HG02981 (cell line): ENCODE measurements at regions not wholly inside any gene's neighbourhood (a gene's known extent, or its start where the extent isn't known, plus 50 kb on each side); places are given as distances from the start of the nearest gene placed in this dataset.

Source experiments
- ATAC-seq: cut with Tn5 transposase; IDR thresholded peaks from one replicate; pipeline ENCODE4 v1.9.1; 2021; ENCODE audit warnings: mild to moderate bottlenecking, moderate library complexity; ENCODE audit not compliant: unreplicated experiment

DNA sequence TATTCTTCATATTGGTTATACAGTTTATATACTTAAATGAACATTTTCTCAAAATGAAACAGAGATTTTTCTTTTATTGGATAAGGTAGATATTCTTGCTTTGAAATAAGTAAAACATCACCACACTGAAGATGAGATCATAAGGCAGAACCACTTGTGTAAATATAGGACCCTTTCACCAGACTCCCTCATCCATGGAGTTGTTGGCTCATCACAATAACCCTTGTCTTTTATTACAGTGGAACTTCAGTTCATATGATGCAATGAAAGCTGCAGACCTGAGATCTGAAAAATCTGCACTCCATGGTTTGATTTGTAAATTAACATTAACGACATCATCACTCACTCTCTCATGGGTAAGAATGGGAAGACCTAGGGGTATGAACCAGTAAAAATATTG, 51.9 kb upstream of the DBX2 start:
- ATAC-seq: no peak

DNA sequence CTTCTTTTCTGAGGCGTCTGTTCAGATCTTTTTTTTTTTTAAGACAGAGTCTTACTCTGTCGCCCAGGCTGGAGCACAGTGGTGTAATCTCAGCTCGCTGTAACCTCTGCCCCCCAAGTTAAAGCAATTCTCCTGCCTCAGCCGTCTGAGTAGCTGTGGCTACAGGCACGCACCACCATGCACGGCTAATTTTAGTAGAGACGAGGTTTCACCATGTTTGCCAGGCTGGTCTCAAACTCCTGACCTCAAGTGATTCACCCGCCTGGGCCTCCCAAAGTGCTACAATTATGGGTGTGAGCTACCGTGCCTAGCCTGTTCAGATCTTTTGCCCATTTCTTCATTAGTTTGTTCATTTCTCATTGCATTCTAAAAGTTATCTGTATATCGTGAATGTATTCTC, 55.1 kb upstream of the DBX2 start:
- ATAC-seq: no peak

DNA sequence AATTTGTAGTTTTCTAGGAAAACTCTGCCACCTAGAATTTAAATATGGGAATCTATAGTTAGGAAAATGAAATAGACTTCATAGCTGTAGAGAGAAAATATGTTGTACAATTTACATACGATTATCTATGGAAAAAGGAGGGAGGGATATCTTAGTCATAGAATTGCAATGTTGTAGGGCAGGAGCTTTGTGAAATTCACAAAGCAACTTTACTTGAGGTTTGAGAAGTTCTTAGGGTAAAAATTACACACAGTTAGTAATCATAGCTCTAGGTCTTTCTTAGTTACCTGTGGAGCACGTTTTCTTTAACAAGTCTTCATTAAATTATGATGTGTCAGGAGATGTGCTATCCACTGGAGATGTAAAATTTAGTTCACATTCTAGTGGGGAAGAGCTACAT, 61.4 kb upstream of the DBX2 start:
- no peak for ATAC-seq

DNA sequence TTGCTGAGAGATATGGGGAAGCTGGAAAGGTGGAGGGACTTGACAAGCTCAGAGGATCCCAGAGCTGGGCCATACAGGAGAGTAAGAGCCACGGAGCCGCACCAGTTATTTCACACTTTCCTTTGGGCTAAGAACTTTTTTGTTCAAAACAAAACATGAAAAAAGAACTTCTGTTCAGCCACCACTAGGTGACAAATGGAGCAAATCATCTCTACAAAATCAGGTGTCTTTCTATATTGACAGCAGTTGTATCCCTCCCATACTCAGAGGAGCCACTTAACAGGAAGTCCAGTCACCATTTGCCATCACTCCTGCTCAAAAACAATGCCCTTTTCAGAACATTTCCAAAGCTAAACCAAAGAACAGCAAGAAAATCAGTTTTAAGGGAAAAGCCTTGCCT, 70.3 kb upstream of the DBX2 start:
- ATAC-seq: no peak

DNA sequence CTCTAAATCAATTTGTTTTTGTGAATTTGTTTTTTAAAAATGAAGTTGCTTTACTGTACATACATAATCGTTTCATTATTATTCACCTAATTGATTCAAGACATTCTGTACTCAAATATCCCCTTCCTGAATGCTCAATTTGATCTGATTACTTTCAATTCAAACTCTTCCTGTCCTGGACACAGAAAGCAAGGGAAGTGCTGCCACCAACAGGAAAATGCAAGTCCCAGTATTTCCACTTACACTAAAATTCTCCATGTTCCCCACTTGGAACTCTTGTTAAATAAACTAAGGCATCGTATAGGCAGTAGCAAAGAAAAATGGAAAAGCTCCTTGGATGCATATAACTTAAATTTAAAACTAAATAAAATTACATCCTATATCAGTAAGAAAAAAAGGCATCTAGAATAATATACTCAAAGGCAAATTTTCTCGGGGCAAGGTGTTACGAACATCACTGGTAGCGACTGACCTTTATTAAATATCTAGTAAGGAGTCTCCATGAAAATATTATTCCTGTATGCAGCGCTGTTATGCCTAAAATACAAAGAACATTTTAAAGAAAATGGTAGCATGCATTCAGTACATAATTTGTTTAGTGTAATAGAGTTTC, 72.0 kb upstream of the DBX2 start:
- no peak for ATAC-seq

DNA sequence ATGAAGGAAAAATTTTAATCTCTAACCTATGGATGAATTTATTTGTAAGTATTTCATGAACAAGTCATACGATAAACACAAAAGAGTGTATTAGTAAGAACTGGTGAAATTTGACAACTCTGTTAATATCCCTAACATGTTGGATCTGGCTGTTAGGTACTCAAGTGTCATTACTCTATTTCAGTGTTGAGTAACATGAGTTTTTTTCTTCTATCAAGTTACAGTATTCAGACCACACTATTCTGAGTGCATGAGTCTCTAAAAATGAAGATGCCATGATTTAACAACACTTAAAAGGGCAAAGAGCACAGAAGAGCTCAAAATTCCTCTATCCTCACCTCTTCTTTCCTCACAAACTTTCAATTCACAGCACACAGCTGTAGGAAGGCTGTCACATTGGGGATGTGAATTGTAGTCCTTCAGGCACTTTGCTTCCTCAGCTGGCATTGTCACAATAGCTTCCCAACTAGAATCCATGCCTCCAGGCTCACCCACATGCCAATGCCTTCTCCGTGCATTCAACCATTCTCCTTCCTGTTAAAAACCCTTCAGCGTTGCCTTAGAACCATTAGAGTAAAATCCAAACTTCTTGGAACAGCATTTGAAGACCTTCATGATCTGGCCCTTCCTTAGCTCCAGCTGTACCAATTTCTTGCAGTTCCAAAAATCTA, 73.7 kb upstream of the DBX2 start:
- ATAC-seq: no peak

DNA sequence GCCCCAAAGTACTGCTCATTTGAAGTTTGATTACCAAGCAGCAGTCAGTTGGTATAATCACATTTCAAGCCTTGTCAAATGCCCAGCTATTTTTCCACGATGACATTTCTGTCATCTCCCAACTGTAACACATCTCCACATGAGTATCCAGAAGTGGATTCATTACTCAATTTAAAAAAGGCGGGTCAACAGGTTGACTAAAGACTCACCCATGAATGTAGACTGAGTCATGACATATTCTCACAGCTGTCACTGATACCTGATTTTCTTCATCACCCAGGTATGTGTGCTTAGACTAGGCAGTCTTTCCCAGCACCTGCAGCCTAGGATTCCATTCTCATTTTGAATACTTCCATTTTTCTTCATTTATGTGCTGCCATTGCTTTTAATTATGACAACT, 75.1 kb upstream of the DBX2 start:
- no peak for ATAC-seq

DNA sequence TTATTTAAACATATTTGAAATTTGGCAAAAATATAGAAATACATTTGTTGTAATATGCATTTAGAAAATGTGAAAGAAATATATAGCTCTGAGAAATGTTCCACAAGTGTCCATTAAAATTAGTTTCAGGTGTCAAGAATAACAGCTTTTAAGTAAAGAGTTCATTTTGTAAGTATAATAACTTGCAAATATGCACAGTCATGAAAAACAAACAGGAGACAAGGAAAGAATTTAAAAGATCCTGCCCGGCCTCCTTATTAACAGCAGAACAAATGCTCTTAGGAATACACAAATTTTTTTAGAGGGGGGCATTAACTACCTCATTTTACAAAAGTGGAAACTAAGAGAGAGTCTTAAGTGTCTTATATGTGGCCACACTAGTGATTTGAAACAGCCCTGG, 77.7 kb upstream of the DBX2 start:
- ATAC-seq: no peak

DNA sequence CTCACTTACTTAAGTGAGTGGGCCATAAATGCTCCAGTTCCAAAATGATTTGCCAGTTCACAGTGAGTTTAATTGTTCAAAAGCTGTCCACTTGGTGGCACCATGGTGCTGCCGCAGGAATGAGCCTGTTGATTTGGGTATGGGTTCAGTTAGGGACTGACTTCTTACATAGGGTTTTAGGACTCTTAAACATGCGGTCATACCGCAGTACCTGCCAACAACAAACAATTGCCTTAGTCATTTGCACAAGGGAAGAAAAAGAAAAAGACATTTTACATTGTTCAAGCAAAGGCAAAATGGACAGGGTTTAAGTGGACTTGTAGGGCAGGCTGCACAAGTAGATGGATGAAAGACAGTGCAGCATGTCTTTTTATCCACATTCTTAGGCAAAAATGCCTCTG, 80.0 kb upstream of the DBX2 start:
- peak; percentile 72 for ATAC-seq

DNA sequence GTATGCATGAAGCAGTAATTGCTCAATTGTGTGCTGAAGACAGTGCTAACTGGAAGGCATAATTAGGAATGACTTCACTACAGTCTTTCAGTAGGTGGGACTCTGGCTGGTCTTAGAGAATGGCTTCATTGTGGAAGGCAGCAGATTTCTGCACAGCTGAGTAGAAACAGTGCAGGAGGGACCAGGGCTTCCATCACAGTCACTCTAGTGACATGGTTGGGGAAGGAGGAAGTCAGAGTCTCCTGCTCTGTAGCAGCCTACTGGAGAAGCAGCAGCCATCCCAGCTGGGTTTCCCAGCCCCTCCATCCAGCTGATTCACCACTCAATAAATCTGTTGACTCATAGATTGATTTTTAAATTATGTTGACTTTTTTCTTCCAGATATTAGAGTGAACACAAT, 80.6 kb upstream of the DBX2 start:
- no peak for ATAC-seq

DNA sequence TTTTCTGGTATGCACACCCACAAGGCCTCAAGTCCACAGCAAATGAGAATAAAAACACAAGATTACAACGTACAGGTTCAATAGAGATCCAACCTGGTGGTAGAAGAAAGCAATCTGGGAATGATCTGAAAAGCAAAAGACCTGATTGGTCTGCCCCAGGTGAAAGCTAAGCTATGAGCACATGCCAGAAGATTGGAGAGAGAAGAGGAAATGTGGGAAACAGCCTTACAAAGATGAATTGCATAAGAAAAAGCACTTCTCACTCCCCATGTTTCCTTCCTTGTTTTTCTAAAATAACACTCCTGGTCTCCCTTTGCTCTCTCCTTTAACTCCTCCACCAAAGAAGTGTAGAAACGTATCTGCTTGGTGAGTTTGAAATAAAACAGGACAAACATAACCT, 77.3 kb upstream of the ANO6 start:
- ATAC-seq: no peak

DNA sequence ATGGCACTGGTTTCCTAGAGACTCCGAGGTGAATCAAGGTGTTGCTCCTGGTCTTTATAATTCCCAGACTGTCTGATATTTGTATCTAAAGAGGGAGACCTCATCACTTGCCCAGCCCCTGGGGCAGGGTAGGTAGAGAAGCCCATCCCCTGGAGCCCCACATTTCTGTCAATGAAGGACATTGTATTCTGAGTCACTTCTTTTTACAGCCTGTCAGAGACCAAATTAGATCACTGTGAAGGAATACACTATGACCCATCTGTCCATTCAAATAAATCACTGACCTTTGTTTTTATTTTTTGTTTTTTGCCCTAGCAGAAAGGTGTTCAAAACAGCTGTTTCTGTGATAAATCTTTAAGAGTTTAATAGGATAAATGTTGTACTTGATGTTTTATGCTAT, 67.9 kb upstream of the ANO6 start:
- ATAC-seq: no peak

DNA sequence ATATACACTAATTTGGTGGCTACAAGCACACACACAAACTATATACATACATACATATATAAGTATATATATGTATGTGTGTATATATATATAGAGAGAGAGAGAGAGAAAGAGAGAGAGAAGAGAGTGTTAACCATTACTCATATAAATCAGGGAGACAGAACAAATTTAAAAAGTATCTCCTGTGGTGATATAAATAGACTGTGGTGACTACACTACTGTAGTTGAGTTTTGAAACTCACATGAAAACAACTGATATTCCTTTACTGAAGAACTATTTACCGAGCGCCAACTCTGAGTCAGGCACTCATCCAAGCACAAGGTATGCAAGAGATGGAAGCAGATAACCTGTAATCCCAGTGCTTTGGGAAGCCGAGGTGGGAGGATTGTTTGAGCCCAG, 67.3 kb upstream of the ANO6 start:
- ATAC-seq: no peak

DNA sequence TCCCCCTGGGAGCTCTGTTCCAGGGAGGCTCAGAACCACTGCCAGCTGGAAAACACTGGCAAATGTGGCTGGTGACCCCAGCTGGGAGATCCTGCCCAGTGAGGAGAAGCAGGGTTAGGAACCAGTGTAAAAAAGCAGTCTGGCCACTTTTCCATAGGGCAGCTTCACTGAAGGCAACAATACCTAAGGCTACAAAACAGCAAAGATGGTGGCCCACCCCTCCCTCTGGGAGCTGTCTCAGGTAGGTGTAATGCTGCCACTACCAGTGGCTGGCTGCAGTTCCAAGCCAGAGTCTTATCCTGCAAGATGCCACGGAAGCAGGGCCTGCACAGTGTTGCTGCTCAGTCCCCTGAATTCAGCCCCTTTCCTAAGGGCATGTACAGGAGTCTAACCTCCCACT, 50.6 kb upstream of the ANO6 start:
- ATAC-seq: no peak

DNA sequence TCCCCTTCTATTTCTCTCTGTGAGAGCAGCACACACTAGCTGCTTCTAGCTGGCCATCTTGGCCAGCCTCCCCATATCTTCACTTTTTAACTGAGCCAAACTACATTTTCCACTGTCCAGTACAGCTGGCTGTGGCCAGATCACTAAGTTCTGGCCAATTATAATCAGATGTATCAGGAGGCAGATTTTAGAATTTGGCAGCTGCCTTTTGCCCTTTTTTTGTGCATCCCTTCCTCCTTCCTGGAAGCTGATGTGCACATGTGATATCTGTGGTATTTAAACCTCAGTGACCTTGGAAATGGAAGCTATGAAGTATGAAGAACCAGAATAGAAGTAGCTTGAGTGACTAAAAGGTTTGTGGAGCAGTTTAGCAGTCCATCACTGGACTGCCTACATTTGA, 49.8 kb upstream of the ANO6 start:
- ATAC-seq: no peak
